H9 (cell line): ENCODE measurements at regions not wholly inside any gene's neighbourhood (a gene's known extent, or its start where the extent isn't known, plus 50 kb on each side); places are given as distances from the start of the nearest gene placed in this dataset.

ENCODE experiments used
- DNase-seq: peaks from one replicate; pipeline ENCODE4 v3.0.0-alpha.2; 2017
- H2AFZ ChIP-seq: one replicate; pipeline ENCODE4 v1.6.1; 2013; ENCODE audit warnings: mild to moderate bottlenecking, low read length, control low read depth, moderate library complexity
- H2AK5ac ChIP-seq: 2 replicates; pipeline ENCODE4 v1.6.1; 2013; ENCODE audit warnings: low read length, control low read depth, mixed read lengths; ENCODE audit not compliant: insufficient read length
- H2BK120ac ChIP-seq: one replicate; pipeline ENCODE4 v1.6.1; 2013; ENCODE audit warnings: low read depth, mild to moderate bottlenecking, low read length, control low read depth, inconsistent platforms; ENCODE audit not compliant: poor library complexity, severe bottlenecking
- H2BK12ac ChIP-seq: 2 replicates; pipeline ENCODE4 v1.6.1; 2013; ENCODE audit warnings: low read length, control low read depth, mixed read lengths, low read depth; ENCODE audit not compliant: insufficient read length
- H2BK15ac ChIP-seq: 2 replicates; pipeline ENCODE4 v1.6.1; 2013; ENCODE audit warnings: low read depth, low read length, control low read depth
- H2BK20ac ChIP-seq: one replicate; pipeline ENCODE4 v1.6.1; 2013; ENCODE audit warnings: low read depth, mild to moderate bottlenecking, low read length, control low read depth, inconsistent platforms; ENCODE audit not compliant: poor library complexity, severe bottlenecking
- H2BK5ac ChIP-seq: 2 replicates; pipeline ENCODE4 v1.6.1; 2013; ENCODE audit warnings: low read length, control low read depth, mixed read lengths; ENCODE audit not compliant: insufficient read length
- H3K14ac ChIP-seq: 2 replicates; pipeline ENCODE4 v1.6.1; 2013; ENCODE audit warnings: low read length, control low read depth; ENCODE audit not compliant: insufficient read depth
- H3K18ac ChIP-seq: 2 replicates; pipeline ENCODE4 v1.6.1; 2013; ENCODE audit warnings: low read depth, mild to moderate bottlenecking, mixed read lengths, low read length, control low read depth; ENCODE audit not compliant: insufficient read length
- H3K23ac ChIP-seq: 2 replicates; pipeline ENCODE4 v1.6.1; 2013; ENCODE audit warnings: low read length, control low read depth, mixed read lengths, low read depth; ENCODE audit not compliant: insufficient read length
- H3K23me2 ChIP-seq: 2 replicates; pipeline ENCODE4 v1.6.1; 2013; ENCODE audit warnings: low read depth, mild to moderate bottlenecking, mixed read lengths, low read length, control low read depth; ENCODE audit not compliant: insufficient read length, poor library complexity, severe bottlenecking
- H3K27ac ChIP-seq: 2 replicates; pipeline ENCODE4 v1.5.1; 2013; ENCODE audit warnings: low read length, control low read depth, mixed read lengths, low read depth; ENCODE audit not compliant: insufficient read length
- H3K27me3 ChIP-seq: 2 replicates; pipeline ENCODE4 v1.6.1; 2013; ENCODE audit warnings: low read length, control low read depth, inconsistent platforms; ENCODE audit not compliant: insufficient read depth
- H3K4ac ChIP-seq: 2 replicates; pipeline ENCODE4 v1.6.1; 2013; ENCODE audit warnings: low read depth, mild to moderate bottlenecking, control low read depth, inconsistent platforms, low read length, moderate library complexity
- H3K4me1 ChIP-seq: 2 replicates; pipeline ENCODE4 v1.6.1; 2013; ENCODE audit warnings: low read length, control low read depth, inconsistent platforms; ENCODE audit not compliant: insufficient read depth
- H3K4me2 ChIP-seq: 2 replicates; pipeline ENCODE4 v1.6.1; 2013; ENCODE audit warnings: low read length, control low read depth, mixed read lengths; ENCODE audit not compliant: insufficient read length, insufficient read depth
- H3K56ac ChIP-seq: 2 replicates; pipeline ENCODE4 v1.6.1; 2013; ENCODE audit warnings: low read depth, mild to moderate bottlenecking, mixed read lengths, low read length, control low read depth; ENCODE audit not compliant: insufficient read length
- H3K79me1 ChIP-seq: 2 replicates; pipeline ENCODE4 v1.6.1; 2013; ENCODE audit warnings: low read depth, mild to moderate bottlenecking, moderate library complexity, low read length, control low read depth, inconsistent platforms; ENCODE audit not compliant: insufficient read depth, poor library complexity, severe bottlenecking
- H3K79me2 ChIP-seq: 2 replicates; pipeline ENCODE4 v1.6.1; 2013; ENCODE audit warnings: low read length, control low read depth, inconsistent platforms; ENCODE audit not compliant: insufficient read depth
- H3K9ac ChIP-seq: 2 replicates; pipeline ENCODE4 v1.6.1; 2013; ENCODE audit warnings: low read length, control low read depth, mixed read lengths; ENCODE audit not compliant: insufficient read length; ENCODE audit errors: extremely low read depth
- H3K9me3 ChIP-seq: one replicate; pipeline ENCODE4 v1.6.1; 2013; ENCODE audit warnings: low read depth, low read length, inconsistent platforms; ENCODE audit not compliant: control insufficient read depth
- H3T11ph ChIP-seq: one replicate; pipeline ENCODE4 v1.6.1; 2013; ENCODE audit warnings: mild to moderate bottlenecking, low read length, control low read depth, inconsistent platforms
- H4K20me1 ChIP-seq: one replicate; pipeline ENCODE4 v1.6.1; 2013; ENCODE audit not compliant: control insufficient read depth, insufficient read length, insufficient read depth
- H4K5ac ChIP-seq: 2 replicates; pipeline ENCODE4 v1.6.1; 2013; ENCODE audit warnings: low read depth, mild to moderate bottlenecking, mixed read lengths, low read length, control low read depth; ENCODE audit not compliant: insufficient read length
- H4K8ac ChIP-seq: replicated peaks from 2 replicates; pipeline ENCODE4 v1.6.1; 2013; ENCODE audit warnings: low read length, control low read depth, mixed read lengths, low read depth; ENCODE audit not compliant: insufficient read length
- H4K91ac ChIP-seq: 2 replicates; pipeline ENCODE4 v1.6.1; 2013; ENCODE audit warnings: low read depth, mild to moderate bottlenecking, moderate library complexity, mixed read lengths, low read length, control low read depth; ENCODE audit not compliant: insufficient read length
- H3K27ac Mint-ChIP-seq, 3 experiments: 2 replicates in 2 of 3; 3 replicates in 1 of 3; pipeline ENCODE4 v1.8.0; 2020 to 2021; ENCODE audit warnings: mixed read lengths in 3 of 3, mild to moderate bottlenecking in 1 of 3, moderate library complexity in 1 of 3
- H3K27me3 Mint-ChIP-seq: 2 replicates; pipeline ENCODE4 v1.8.0; 2021; ENCODE audit warnings: low read depth, mild to moderate bottlenecking, moderate library complexity, mixed read lengths
- H3K36me3 Mint-ChIP-seq, 3 experiments: 2 replicates in 2 of 3; 3 replicates in 1 of 3; pipeline ENCODE4 v1.8.0; 2020 to 2021; ENCODE audit warnings: low read depth in 3 of 3, mixed read lengths in 3 of 3; ENCODE audit not compliant: insufficient read depth in 1 of 3
- H3K4me1 Mint-ChIP-seq, 2 experiments: 2 replicates each; pipeline ENCODE4 v1.8.0; 2020; ENCODE audit warnings: mixed read lengths in 2 of 2
- H3K4me3 Mint-ChIP-seq, 2 experiments: 2 replicates in 1 of 2; 3 replicates in 1 of 2; pipeline ENCODE4 v1.8.0; 2020 to 2021; ENCODE audit warnings: mild to moderate bottlenecking in 2 of 2, mixed read lengths in 2 of 2, moderate library complexity in 1 of 2
- H3K9me3 Mint-ChIP-seq, 2 experiments: 2 replicates in 1 of 2; 3 replicates in 1 of 2; pipeline ENCODE4 v1.8.0; 2020; ENCODE audit warnings: mild to moderate bottlenecking in 2 of 2, mixed read lengths in 2 of 2, moderate library complexity in 1 of 2
- CTCF ChIP-seq: fragments of 200-600 bp; sonication (generic); conservative IDR thresholded peaks from 3 replicates; pipeline ENCODE4 v1.8.0; 2021; ENCODE audit warnings: antibody characterized with exemption, mild to moderate bottlenecking
- WGBS: extraction: QIAGEN DNeasy Blood & Tissue Kit; methylation state at CpG from one replicate; pipeline ENCODE4 v1.1.7; 2013; ENCODE audit warnings: missing lambda C conversion rate, low lambda C conversion rate, mixed read lengths; ENCODE audit not compliant: insufficient read length; ENCODE audit errors: extremely low coverage; 5-methylcytosine and 5-hydroxymethylcytosine counted together

GRCh38 chr16:19948186-19949104, 63.8 kb upstream of the GPRC5B start:
- Histone ChIP-seq H3K14ac (no peak overlapping the region), H3K23me2 (no peaks in the 10 kb centered on the region), H3K79me1 (no peaks in the 10 kb centered on the region), H2AK5ac (no peak overlapping the region), H2BK120ac (no peak overlapping the region), H3T11ph (no peak overlapping the region), H3K27ac (no peak overlapping the region), H3K4me2 (no peak overlapping the region), H2AFZ (no peak overlapping the region), H2BK15ac (no peak overlapping the region), H3K4me1 (no peaks in the 10 kb centered on the region), H3K56ac (no peak overlapping the region), H2BK12ac (no peak overlapping the region), H4K20me1 (no peaks in the 10 kb centered on the region), H3K18ac (no peak overlapping the region), H2BK20ac (no peak overlapping the region), H3K23ac (no peak overlapping the region), H4K8ac (no peak overlapping the region), H3K9me3 (no peaks in the 10 kb centered on the region), H3K79me2 (no peaks in the 10 kb centered on the region), H4K91ac (no peak overlapping the region), H3K9ac (no peak overlapping the region), H4K5ac (no peak overlapping the region), H2BK5ac (no peak overlapping the region), H3K27me3 (no peaks in the 10 kb centered on the region), H3K4ac (no peak overlapping the region)
- Mint-ChIP-seq H3K9me3 (no peaks in the 10 kb centered on the region), H3K36me3 (no peaks in the 10 kb centered on the region), H3K4me1 (no peaks in the 10 kb centered on the region), H3K4me3 (no peak overlapping the region), H3K27ac (no peak overlapping the region), H3K27me3 (no peaks in the 10 kb centered on the region)
- DNase-seq: no peak
- WGBS: no CpG with 5 or more reads among the region's 8 CpGs
- no peak for TF ChIP-seq CTCF
